Kidney (tissue), 13 donors: ENCODE measurements at regions not wholly inside any gene's neighbourhood (a gene's known extent, or its start where the extent isn't known, plus 50 kb on each side); places are given as distances from the start of the nearest gene placed in this dataset.

Experiments
- DNase-seq, 5 donors: peaks; one replicate each; pipeline ENCODE4 v3.0.0-alpha.2; 2013 to 2020
- FAIRE-seq: peaks from 2 replicates; lab custom pipeline; 2012; peaks lifted over from hg19 to GRCh38; lab: Jason Lieb, UNC
- H3K27ac ChIP-seq, 2 donors: one replicate each; pipeline ENCODE4 v1.7.0; 2013; ENCODE audit warnings: low read depth in 2 of 2, low read length in 2 of 2, inconsistent platforms in 1 of 2
- H3K27me3 ChIP-seq: one replicate; pipeline ENCODE4 v1.7.1; 2013; ENCODE audit warnings: low read length, inconsistent platforms; ENCODE audit not compliant: control insufficient read depth, insufficient read depth
- H3K36me3 ChIP-seq, 3 donors: one replicate each; pipeline versions ENCODE4 v1.7.0 to v1.7.1; 2013; ENCODE audit warnings: low read length in 3 of 3, control low read depth in 1 of 3, inconsistent platforms in 1 of 3; ENCODE audit not compliant: insufficient read depth in 3 of 3, control insufficient read depth in 2 of 3
- H3K4me1 ChIP-seq, 3 donors: one replicate each; pipeline versions ENCODE4 v1.7.0 to v1.7.1; 2013; ENCODE audit warnings: low read length in 3 of 3, inconsistent platforms in 1 of 3, low read depth in 1 of 3; ENCODE audit not compliant: control insufficient read depth in 2 of 3, insufficient read depth in 2 of 3
- H3K4me3 ChIP-seq, 3 donors: one replicate each; pipeline versions ENCODE4 v1.7.0 to v1.8.1; 2013; ENCODE audit warnings: low read length in 3 of 3, control low read depth in 1 of 3, inconsistent platforms in 1 of 3
- H3K9ac ChIP-seq, 3 donors: one replicate each; pipeline versions ENCODE4 v1.7.0 to v1.7.1; 2013; ENCODE audit warnings: low read length in 3 of 3, control low read depth in 1 of 3, inconsistent platforms in 1 of 3
- H3K9me3 ChIP-seq, 3 donors: one replicate each; pipeline versions ENCODE4 v1.7.0 to v1.7.1; 2013; ENCODE audit warnings: low read length in 3 of 3, control low read depth in 1 of 3, inconsistent platforms in 1 of 3; ENCODE audit not compliant: control insufficient read depth in 2 of 3, insufficient read depth in 1 of 3
- CTCF ChIP-seq: IDR thresholded peaks from 3 replicates; pipeline ENCODE4 v1.5.1; 2012; ENCODE audit warnings: mild to moderate bottlenecking, moderate library complexity, borderline replicate concordance; ENCODE audit not compliant: insufficient read depth; ENCODE audit errors: extremely low read depth
- intact Hi-C: fragments of 100-400 bp; cut with DNase I; formaldehyde crosslinking; loops from one replicate; pipeline ENCODE4 v1.11.1; 2022
- donor health status: control.
- donor health status: control.
- donor health status: control.
- donor health status: control.
- donor health status: control.
- donor health status: DM: yes; HTN: yes; CAD: no.
- donor health status: Normal renal cell carcinoma (clear cell type).

GRCh38 chr2:104473546-104473945 lies 380.4 kb upstream of the POU3F3 start:
- Histone ChIP-seq H3K27ac (no peak overlapping the region), H3K27me3 (no peaks in the 10 kb centered on the region), H3K4me1 (no peaks in the 10 kb centered on the region), H3K4me3 (no peak overlapping the region), H3K9ac (no peak overlapping the region), H3K9me3 (no peaks in the 10 kb centered on the region), H3K36me3 (no peaks in the 10 kb centered on the region)
- intact Hi-C loops: no loop called here
- no peak for TF ChIP-seq CTCF
- no peak for DNase-seq
- no peak for FAIRE-seq

GRCh38 chr2:104474716-104475115 lies 379.2 kb upstream of the POU3F3 start:
- TF ChIP-seq CTCF: no peak
- DNase-seq (no peak), FAIRE-seq (no peak)
- no peaks in the 10 kb centered on the region for H3K4me1 ChIP-seq
- intact Hi-C loops: no loop called here
- H3K27me3 ChIP-seq: no peaks in the 10 kb centered on the region
- no peaks in the 10 kb centered on the region for H3K9me3 ChIP-seq
- no peak overlapping the region for H3K4me3 ChIP-seq
- no peak overlapping the region for H3K27ac ChIP-seq
- H3K9ac ChIP-seq: no peak overlapping the region
- H3K36me3 ChIP-seq: no peaks in the 10 kb centered on the region

GRCh38 chr2:104476075-104476474 lies 377.8 kb upstream of the POU3F3 start:
- no peak for FAIRE-seq
- Histone ChIP-seq H3K27me3 (no peaks in the 10 kb centered on the region), H3K9me3 (no peaks in the 10 kb centered on the region), H3K4me1 (no peaks in the 10 kb centered on the region), H3K27ac (no peak overlapping the region), H3K4me3 (no peak overlapping the region), H3K36me3 (no peaks in the 10 kb centered on the region), H3K9ac (no peak overlapping the region)
- intact Hi-C loops: no loop called here
- no peak for TF ChIP-seq CTCF
- no peak for DNase-seq

GRCh38 chr2:104476563-104476988 lies 377.3 kb upstream of the POU3F3 start:
- Histone ChIP-seq H3K36me3 (no peaks in the 10 kb centered on the region), H3K27me3 (no peaks in the 10 kb centered on the region), H3K4me3 (peak overlapping the region in 1 of 3 donors; percentile 15), H3K9me3 (no peaks in the 10 kb centered on the region), H3K4me1 (no peaks in the 10 kb centered on the region), H3K9ac (no peak overlapping the region), H3K27ac (no peak overlapping the region)
- intact Hi-C loops: no loop called here
- FAIRE-seq (no peak), DNase-seq (no peak)
- TF ChIP-seq CTCF: no peak
